K562 (cell line): ENCODE measurements at regions not wholly inside any gene's neighbourhood (a gene's known extent, or its start where the extent isn't known, plus 50 kb on each side); places are given as distances from the start of the nearest gene placed in this dataset.

Source experiments
- ATAC-seq: fragments of 200-7000 bp; cut with Tn5 transposase; 3 replicates; pipeline ENCODE4 v1.9.1; 2020; ENCODE audit warnings: moderate library complexity
- BruUV-seq: library from RNA; stranded (reverse); fragments of 400-500 nt; replicated peaks from 2 replicates; lab custom pipeline; 2021; lab: Mats Ljungman, UMichigan
- CTCF ChIA-PET: fragments of 300-600 bp; formaldehyde crosslinking; extraction: SDS; loops from one replicate; lab custom pipeline; 2021; ENCODE audit warnings: low intra/inter-chr PET ratio; lab: Yijun Ruan, JAX
- POLR2A ChIA-PET: fragments of 300-600, 350-650 bp; sonication (Branson Sonifier 250); formaldehyde crosslinking; extraction: SDS; loops from one replicate; lab custom pipeline; 2021; ENCODE audit warnings: antibody characterized with exemption, inconsistent platforms; lab: Yijun Ruan, JAX
- DNase-seq, 4 experiments: peaks; one replicate each; pipeline versions ENCODE4 v3.0.0 to v3.0.0-alpha.2; 2011 to 2018; ENCODE audit warnings: low spot score in 3 of 4, mixed read lengths in 3 of 4; ENCODE audit errors: extremely low read depth in 1 of 4
- FAIRE-seq: peaks from 2 replicates; lab custom pipeline; 2011; peaks lifted over from hg19 to GRCh38; lab: Jason Lieb, UNC
- H2AFZ ChIP-seq: 2 replicates; pipeline ENCODE4 v1.6.0; 2011; ENCODE audit warnings: low read depth, low read length, control low read depth, inconsistent platforms
- H3K27ac ChIP-seq: fragments of 200-600 bp; 3 replicates; pipeline ENCODE4 v1.8.0; 2011; ENCODE audit warnings: low read depth, mild to moderate bottlenecking, control low read depth, inconsistent platforms, low read length, moderate library complexity, mixed read lengths; ENCODE audit errors: extremely low read depth
- H3K27me3 ChIP-seq, 2 experiments: fragments of 300-600 bp in 1 of 2; 2 replicates in 1 of 2; 3 replicates in 1 of 2; pipeline versions ENCODE4 v1.6.0 to v1.8.0; 2011; ENCODE audit warnings: inconsistent platforms in 2 of 2, low read length in 2 of 2, mild to moderate bottlenecking in 1 of 2, mixed read lengths in 1 of 2, moderate library complexity in 1 of 2; ENCODE audit not compliant: control insufficient read depth in 2 of 2, insufficient read depth in 2 of 2
- H3K36me3 ChIP-seq: fragments of 300-600 bp; 3 replicates; pipeline ENCODE4 v1.8.0; 2011; ENCODE audit warnings: mild to moderate bottlenecking, low read length, inconsistent platforms; ENCODE audit not compliant: control insufficient read depth, insufficient read depth
- H3K4me1 ChIP-seq, 2 experiments: fragments of 200-600 bp in 1 of 2; replicated peaks in 1 of 2; 2 replicates in 1 of 2; 3 replicates in 1 of 2; pipeline versions ENCODE4 v1.5.1 to v1.8.0; 2011; ENCODE audit warnings: inconsistent platforms in 2 of 2, low read length in 2 of 2, mild to moderate bottlenecking in 1 of 2, mixed read lengths in 1 of 2, moderate library complexity in 1 of 2; ENCODE audit not compliant: control insufficient read depth in 2 of 2, insufficient read depth in 2 of 2
- H3K4me2 ChIP-seq: 2 replicates; pipeline ENCODE4 v1.6.1; 2011; ENCODE audit warnings: low read length, control low read depth, inconsistent platforms, mixed read lengths; ENCODE audit not compliant: insufficient read depth
- H3K4me3 ChIP-seq: fragments of 200-600 bp; sonication (generic), shearing (Covaris generic); 2 replicates; pipeline ENCODE4 v1.5.1; 2016; ENCODE audit warnings: control low read depth, inconsistent platforms
- H3K79me2 ChIP-seq: fragments of 200-600 bp; 3 replicates; pipeline ENCODE4 v1.8.0; 2011; ENCODE audit warnings: low read length, inconsistent platforms; ENCODE audit not compliant: control insufficient read depth, insufficient read depth
- H3K9ac ChIP-seq, 2 experiments: 2 replicates each; pipeline versions ENCODE4 v1.6.0 to v1.6.1; 2011; ENCODE audit warnings: low read depth in 2 of 2, low read length in 2 of 2, control low read depth in 1 of 2, inconsistent platforms in 1 of 2, mild to moderate bottlenecking in 1 of 2, mixed read lengths in 1 of 2; ENCODE audit not compliant: insufficient read depth in 1 of 2
- H3K9me1 ChIP-seq: one replicate; pipeline ENCODE4 v1.6.0; 2011; ENCODE audit warnings: inconsistent platforms, mild to moderate bottlenecking, low read length, moderate library complexity; ENCODE audit not compliant: control insufficient read depth, insufficient read depth
- H3K9me3 ChIP-seq: replicated peaks from 2 replicates; pipeline ENCODE4 v1.5.1; 2011; ENCODE audit warnings: low read depth, low read length, inconsistent platforms; ENCODE audit not compliant: control insufficient read depth, insufficient read depth
- H4K20me1 ChIP-seq: replicated peaks from 2 replicates; pipeline ENCODE4 v1.6.1; 2011; ENCODE audit warnings: low read length, inconsistent platforms, mixed read lengths; ENCODE audit not compliant: control insufficient read depth, insufficient read depth
- TSC22D4 ChIP-seq: fragments of 450-650 bp; IDR thresholded peaks from 2 replicates; pipeline ENCODE4 v1.6.1; 2016; ENCODE audit warnings: missing genetic modification characterization, missing biosample characterization, control low read depth
- ZNF133 ChIP-seq: fragments of 250-450 bp; sonication (Bioruptor Pico); IDR thresholded peaks from 2 replicates; pipeline ENCODE4 v1.4.0; 2020; ENCODE audit warnings: mild to moderate bottlenecking
- ZNF282 ChIP-seq: sonication (generic); formaldehyde crosslinking; IDR thresholded peaks from 2 replicates; pipeline ENCODE4 v1.8.1; 2023; ENCODE audit warnings: missing genetic modification reagents
- ZNF561 ChIP-seq: fragments of 450-650 bp; formaldehyde crosslinking; conservative IDR thresholded peaks from 2 replicates; pipeline ENCODE4 v1.4.0; 2020; ENCODE audit warnings: mild to moderate bottlenecking, moderate library complexity
- ZNF592 ChIP-seq: fragments of 450-650 bp; IDR thresholded peaks from 2 replicates; pipeline ENCODE4 v1.6.1; 2017; ENCODE audit warnings: antibody characterized with exemption, mild to moderate bottlenecking
- ZNF780A ChIP-seq: fragments of 250-450 bp; sonication (Bioruptor Pico); IDR thresholded peaks from 2 replicates; pipeline ENCODE4 v1.5.0; 2021; ENCODE audit warnings: mild to moderate bottlenecking
- WGBS: fragments of 100-300 bp; shearing (Covaris generic); methylation state at CpG from one replicate; pipeline ENCODE4 v1.1.6; 2016; ENCODE audit warnings: low coverage, mixed read lengths; ENCODE audit not compliant: insufficient coverage; ENCODE audit errors: missing lambda C conversion rate; 5-methylcytosine and 5-hydroxymethylcytosine counted together
- in situ Hi-C: fragments of 300-500 bp; cut with MboI; formaldehyde crosslinking; loops from 4 replicates; pipeline ENCODE4 v1.15.0; 2018; ENCODE audit warnings: inconsistent platforms, mixed read lengths
- intact Hi-C: fragments of 100-400 bp; cut with micrococcal nuclease; formaldehyde crosslinking; loops from 2 replicates; pipeline ENCODE4 v1.14.2; 2022
- TF ChIP-seq, protein P1 (sequence below): fragments of 450-650 bp; IDR thresholded peaks from 2 replicates; pipeline ENCODE4 v1.6.1; 2017; ENCODE audit warnings: mild to moderate bottlenecking, moderate library complexity

GRCh38 chr7:94738071-94738470 is 82.1 kb upstream of the SGCE start:
- no TSS peak for BruUV-seq
- POLR2A ChIA-PET, result no interaction called here
- intact Hi-C loops, result no loop called here

More at GRCh38 chr7:94738071-94738470, 82.1 kb upstream of the SGCE start:
- Histone ChIP-seq H3K4me2 (no peak overlapping the region), H4K20me1 (no peaks in the 10 kb centered on the region), H3K27ac (no peak overlapping the region), H3K9me1 (no peaks in the 10 kb centered on the region), H3K4me1 (no peaks in the 10 kb centered on the region), H3K36me3 (no peaks in the 10 kb centered on the region), H3K79me2 (no peaks in the 10 kb centered on the region), H3K9me3 (no peaks in the 10 kb centered on the region), H3K9ac (no peak overlapping the region), H3K27me3 (no peaks in the 10 kb centered on the region), H3K4me3 (no peak overlapping the region), H2AFZ (no peak overlapping the region)
- CTCF ChIA-PET, result no interaction called here
- 0% methylated on average over 1 of the region's 1 CpG for WGBS
- ATAC-seq (no peak), DNase-seq (no peak), FAIRE-seq (no peak)
- in situ Hi-C loops, result no loop called here
- no peak for TF ChIP-seq TSC22D4 (tag)
- no peak for TF ChIP-seq ZNF561
- no peak for TF ChIP-seq ZNF592
- no peak for TF ChIP-seq ZNF780A (CRISPR knock-in tag)
- TF ChIP-seq ZNF282, result no peak
- TF ChIP-seq, protein P1, sequence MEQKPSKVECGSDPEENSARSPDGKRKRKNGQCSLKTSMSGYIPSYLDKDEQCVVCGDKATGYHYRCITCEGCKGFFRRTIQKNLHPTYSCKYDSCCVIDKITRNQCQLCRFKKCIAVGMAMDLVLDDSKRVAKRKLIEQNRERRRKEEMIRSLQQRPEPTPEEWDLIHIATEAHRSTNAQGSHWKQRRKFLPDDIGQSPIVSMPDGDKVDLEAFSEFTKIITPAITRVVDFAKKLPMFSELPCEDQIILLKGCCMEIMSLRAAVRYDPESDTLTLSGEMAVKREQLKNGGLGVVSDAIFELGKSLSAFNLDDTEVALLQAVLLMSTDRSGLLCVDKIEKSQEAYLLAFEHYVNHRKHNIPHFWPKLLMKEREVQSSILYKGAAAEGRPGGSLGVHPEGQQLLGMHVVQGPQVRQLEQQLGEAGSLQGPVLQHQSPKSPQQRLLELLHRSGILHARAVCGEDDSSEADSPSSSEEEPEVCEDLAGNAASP, result no peak
- TF ChIP-seq ZNF133 (CRISPR knock-in tag), result no peak
